ENCODE measurements at regions not wholly inside any gene's neighbourhood (a gene's known extent, or its start where the extent isn't known, plus 50 kb on each side); places are given as distances from the start of the nearest gene placed in this dataset.
"Not testable (repeated sequence)": the region's sequence is repeated elsewhere in the genome, so short reads cannot be mapped to it uniquely, and the experiment has no call there.

DNA sequence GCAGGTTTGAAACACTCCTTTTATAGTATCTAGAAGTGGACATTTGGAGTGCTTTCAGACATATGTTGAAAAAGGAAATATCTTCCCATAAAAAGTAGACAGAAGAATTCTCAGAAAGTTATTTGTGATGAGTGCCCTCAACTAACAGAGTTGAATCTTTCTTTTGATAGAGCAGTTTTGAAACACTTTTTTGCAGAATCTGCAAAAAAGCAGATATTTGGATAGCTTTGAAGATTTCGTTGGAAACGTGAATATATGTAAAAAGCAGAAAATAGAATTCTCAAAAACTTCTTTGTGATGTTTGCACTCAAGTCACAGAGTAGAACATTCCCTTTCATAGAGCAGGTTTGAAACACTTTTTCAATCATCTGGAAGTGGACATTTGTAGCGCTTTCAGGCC, 676.4 kb upstream of the ZNF337 start:
- H3K36me3 ChIP-seq (ENCODE audit: insufficient read depth, low read length); H3K4me2 ChIP-seq (ENCODE audit: low read length); H3K27me3 ChIP-seq (ENCODE audit: control insufficient read depth, insufficient read depth, low read length); H3K4me3 ChIP-seq (ENCODE audit: low read length); H3K9ac ChIP-seq (ENCODE audit: low read depth, low read length); H3K9me3 ChIP-seq (replicated peaks; ENCODE audit: low read length); H3K4me1 ChIP-seq (ENCODE audit: control insufficient read depth, insufficient read depth, low read length): not testable (repeated sequence)

DNA sequence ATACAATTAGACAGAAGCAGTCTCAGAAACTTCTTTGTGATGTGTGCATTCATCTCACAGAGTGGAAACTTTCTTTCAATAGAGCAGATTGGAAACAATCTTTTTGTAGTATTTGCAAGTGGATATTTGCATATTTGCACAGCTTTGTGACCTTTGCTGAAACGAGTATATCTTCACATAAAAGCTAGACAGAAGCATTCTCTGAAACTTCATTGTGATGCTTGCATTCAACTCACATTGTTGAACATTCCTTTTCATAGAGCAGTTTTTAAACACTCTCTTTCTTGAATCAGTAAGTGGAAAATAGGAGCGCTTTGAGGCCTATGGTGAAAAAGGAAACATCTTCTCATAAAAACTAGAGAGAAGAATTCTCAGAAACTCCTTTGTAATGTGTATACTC, 657.9 kb upstream of the ZNF337 start:
- Histone ChIP-seq H3K4me1 (ENCODE audit: control insufficient read depth, insufficient read depth, low read length) (no peaks in the 10 kb centered on the region), H3K9ac (ENCODE audit: low read depth, low read length) (no peak overlapping the region), H3K36me3 (ENCODE audit: insufficient read depth, low read length) (no peaks in the 10 kb centered on the region), H3K4me2 (ENCODE audit: low read length) (no peak overlapping the region), H3K9me3 (replicated peaks; ENCODE audit: low read length) (no peaks in the 10 kb centered on the region), H3K27me3 (ENCODE audit: control insufficient read depth, insufficient read depth, low read length) (no peaks in the 10 kb centered on the region), H3K4me3 (ENCODE audit: low read length) (no peak overlapping the region)

DNA sequence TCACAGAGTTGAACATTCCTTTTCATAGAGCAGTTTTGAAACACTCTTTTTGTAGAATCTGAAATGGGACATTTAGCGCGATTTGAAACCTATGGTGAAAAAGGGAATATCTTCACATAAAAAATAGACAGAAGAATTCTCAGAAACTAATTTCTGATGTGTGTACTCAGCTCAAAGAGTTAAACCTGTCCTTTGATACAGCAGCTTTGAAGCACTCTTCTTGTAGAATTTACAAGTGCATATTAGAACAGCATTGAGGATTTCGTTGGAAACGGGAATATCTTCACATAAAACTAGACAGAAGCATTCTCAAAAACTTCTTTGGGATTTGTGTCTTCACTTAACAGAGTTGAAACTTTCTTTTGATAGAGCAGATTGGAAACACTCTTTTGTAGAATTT, 650.7 kb upstream of the ZNF337 start:
- H3K4me1 ChIP-seq (ENCODE audit: control insufficient read depth, insufficient read depth, low read length) = no peaks in the 10 kb centered on the region

DNA sequence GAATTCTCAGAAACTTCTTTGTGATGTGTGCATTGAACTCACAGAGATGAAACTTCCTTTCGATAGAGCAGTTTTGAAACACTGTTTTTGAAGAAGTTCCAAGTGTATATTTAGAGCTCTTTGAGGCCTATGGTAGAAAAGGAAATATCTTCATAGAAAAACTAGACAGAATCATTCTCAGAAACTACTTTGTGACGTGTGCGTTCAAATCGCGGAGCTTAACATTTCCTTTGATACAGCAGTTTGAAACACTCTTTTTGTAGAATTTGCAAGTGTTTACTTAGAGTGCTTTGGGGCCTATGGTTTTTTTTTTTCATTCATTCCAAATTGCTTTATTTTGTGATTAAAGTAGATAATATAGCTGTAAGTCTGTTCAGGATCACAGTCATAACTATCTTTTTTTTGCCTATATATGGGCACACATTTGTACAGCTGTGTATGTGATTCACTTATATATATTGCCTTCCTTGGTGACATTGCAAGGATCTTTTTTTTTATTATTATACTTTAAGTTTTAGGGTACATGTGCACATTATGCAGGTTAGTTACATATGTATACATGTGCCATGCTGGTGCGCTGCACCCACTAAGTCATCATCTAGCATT, 643.9 kb upstream of the ZNF337 start:
- H3K27me3 ChIP-seq (ENCODE audit: control insufficient read depth, insufficient read depth, low read length); H3K4me1 ChIP-seq (ENCODE audit: control insufficient read depth, insufficient read depth, low read length); H3K9me3 ChIP-seq (replicated peaks; ENCODE audit: low read length); H3K9ac ChIP-seq (ENCODE audit: low read depth, low read length); H3K4me3 ChIP-seq (ENCODE audit: low read length); H3K4me2 ChIP-seq (ENCODE audit: low read length); H3K36me3 ChIP-seq (ENCODE audit: insufficient read depth, low read length): not testable (repeated sequence)

More for the DNA sequence above, 650.7 kb upstream of the ZNF337 start:
- Histone ChIP-seq H3K27me3 (ENCODE audit: control insufficient read depth, insufficient read depth, low read length) (no peaks in the 10 kb centered on the region), H3K4me2 (ENCODE audit: low read length) (no peak overlapping the region), H3K4me3 (ENCODE audit: low read length) (no peak overlapping the region), H3K9ac (ENCODE audit: low read depth, low read length) (no peak overlapping the region), H3K9me3 (replicated peaks; ENCODE audit: low read length) (no peaks in the 10 kb centered on the region), H3K36me3 (ENCODE audit: insufficient read depth, low read length) (no peaks in the 10 kb centered on the region)

DNA sequence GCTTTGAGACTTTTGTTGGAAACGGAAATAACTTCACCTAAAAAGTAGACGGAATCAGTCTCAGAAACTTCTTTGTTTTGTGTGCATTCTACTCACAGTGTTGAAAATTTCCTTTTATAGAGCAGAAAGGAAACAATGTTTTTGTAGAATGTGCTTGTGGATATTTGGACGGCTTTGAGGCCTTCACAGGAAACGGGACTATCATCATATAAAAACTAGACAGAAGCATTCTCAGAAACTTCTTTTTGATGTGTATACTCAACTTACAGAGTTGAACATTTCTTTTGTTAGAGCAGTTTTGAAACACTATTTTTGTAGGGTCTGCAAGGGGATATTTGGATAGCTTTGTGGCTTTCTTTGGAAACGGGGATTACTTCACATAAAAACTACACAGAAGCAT, 627.5 kb upstream of the ZNF337 start:
- Histone ChIP-seq H3K4me1 (ENCODE audit: control insufficient read depth, insufficient read depth, low read length) (no peaks in the 10 kb centered on the region), H3K4me2 (ENCODE audit: low read length) (no peak overlapping the region), H3K36me3 (ENCODE audit: insufficient read depth, low read length) (no peaks in the 10 kb centered on the region), H3K27me3 (ENCODE audit: control insufficient read depth, insufficient read depth, low read length) (no peaks in the 10 kb centered on the region), H3K9me3 (replicated peaks; ENCODE audit: low read length) (no peaks in the 10 kb centered on the region), H3K4me3 (ENCODE audit: low read length) (no peak overlapping the region), H3K9ac (ENCODE audit: low read depth, low read length) (no peak overlapping the region)

DNA sequence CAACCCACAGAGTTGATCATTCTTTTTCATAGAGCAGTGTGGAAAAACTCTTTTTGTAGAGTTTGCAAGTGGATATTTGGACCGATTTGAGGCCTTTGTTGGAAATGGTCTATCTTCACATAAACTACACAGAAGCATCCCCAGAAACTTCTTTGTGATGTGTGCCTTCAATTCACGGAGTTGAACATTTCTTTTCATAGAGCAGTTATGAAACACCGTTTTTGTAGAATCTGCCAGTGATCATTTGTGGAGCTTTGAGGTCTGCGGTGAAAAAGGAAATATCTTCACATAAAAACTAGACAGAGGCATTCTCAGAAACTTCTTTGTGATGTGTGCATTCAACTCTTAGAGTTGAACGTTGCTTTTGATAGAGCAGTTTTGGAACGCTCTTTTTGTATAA, 618.4 kb upstream of the ZNF337 start:
- no peaks in the 10 kb centered on the region for H3K27me3 ChIP-seq (ENCODE audit: control insufficient read depth, insufficient read depth, low read length)
- H3K4me2 ChIP-seq (ENCODE audit: low read length) = no peak overlapping the region
- no peak overlapping the region for H3K9ac ChIP-seq (ENCODE audit: low read depth, low read length)

DNA sequence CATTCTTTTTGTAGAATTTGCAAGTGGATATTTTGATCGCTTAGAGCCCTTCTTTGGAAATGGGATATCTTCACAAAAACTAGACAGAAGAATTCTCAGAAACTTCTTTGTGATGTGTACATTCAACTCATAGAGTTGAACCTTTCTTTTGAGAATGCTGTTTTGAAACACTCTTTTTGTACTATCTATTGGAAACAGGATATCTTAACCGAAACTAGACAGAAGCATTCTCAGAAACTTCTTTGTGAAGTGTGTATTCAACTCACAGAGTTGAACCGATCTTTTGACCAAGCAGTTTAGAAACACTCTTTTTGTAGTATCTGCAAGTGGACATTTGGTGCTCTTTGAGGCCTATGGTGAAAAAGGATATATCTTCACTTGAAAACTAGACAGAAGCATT, 613.1 kb upstream of the ZNF337 start:
- not testable (repeated sequence) for H3K4me1 ChIP-seq (ENCODE audit: control insufficient read depth, insufficient read depth, low read length); H3K27me3 ChIP-seq (ENCODE audit: control insufficient read depth, insufficient read depth, low read length); H3K9ac ChIP-seq (ENCODE audit: low read depth, low read length); H3K36me3 ChIP-seq (ENCODE audit: insufficient read depth, low read length); H3K4me3 ChIP-seq (ENCODE audit: low read length); H3K4me2 ChIP-seq (ENCODE audit: low read length); H3K9me3 ChIP-seq (replicated peaks; ENCODE audit: low read length)

More for the DNA sequence above, 618.4 kb upstream of the ZNF337 start:
- H3K4me3 ChIP-seq (ENCODE audit: low read length) = no peak overlapping the region
- no peaks in the 10 kb centered on the region for H3K9me3 ChIP-seq (replicated peaks; ENCODE audit: low read length)
- H3K4me1 ChIP-seq (ENCODE audit: control insufficient read depth, insufficient read depth, low read length) = no peaks in the 10 kb centered on the region
- H3K36me3 ChIP-seq (ENCODE audit: insufficient read depth, low read length) = no peaks in the 10 kb centered on the region

DNA sequence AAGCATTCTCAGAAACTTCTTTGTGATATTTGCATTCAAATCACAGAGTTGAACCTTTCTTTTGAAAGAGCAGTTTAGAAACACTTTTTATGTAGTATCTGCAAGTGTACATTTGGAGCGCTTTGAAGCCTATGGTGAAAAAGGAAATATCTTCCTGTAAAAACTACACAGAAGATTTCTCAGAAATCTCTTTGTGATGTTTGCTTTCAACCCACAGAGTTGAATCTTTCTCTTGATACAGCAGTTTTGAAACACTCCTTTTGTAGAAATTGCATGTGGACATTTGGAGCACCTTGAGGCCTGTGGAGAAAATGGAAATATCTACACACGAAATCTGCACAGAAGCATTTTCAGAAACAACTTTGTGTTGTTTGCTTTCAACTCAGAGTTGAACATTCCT, 612.3 kb upstream of the ZNF337 start:
- H3K27me3 ChIP-seq (ENCODE audit: control insufficient read depth, insufficient read depth, low read length) = no peaks in the 10 kb centered on the region

DNA sequence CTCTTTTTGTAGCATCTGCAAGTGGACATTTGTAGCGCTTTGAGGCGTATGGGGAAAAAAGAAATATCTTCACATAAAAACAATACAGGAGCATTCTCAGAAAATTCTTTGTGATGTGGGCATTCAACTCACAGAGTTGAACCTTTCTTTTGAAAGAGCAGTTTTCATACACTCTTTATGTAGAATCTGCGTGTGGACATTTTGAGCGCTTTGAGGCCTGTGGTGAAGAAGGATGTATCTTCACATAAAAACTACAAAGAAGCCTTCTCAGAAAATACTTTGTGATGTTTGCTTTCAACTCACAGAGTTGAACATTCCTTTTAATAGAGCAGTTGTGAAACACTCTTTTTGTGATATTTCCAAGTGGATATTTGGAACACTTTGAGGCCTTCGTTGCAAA, 598.4 kb upstream of the ZNF337 start:
- Histone ChIP-seq H3K4me3 (ENCODE audit: low read length) (no peak overlapping the region), H3K9me3 (replicated peaks; ENCODE audit: low read length) (no peaks in the 10 kb centered on the region), H3K4me2 (ENCODE audit: low read length) (no peak overlapping the region), H3K4me1 (ENCODE audit: control insufficient read depth, insufficient read depth, low read length) (no peaks in the 10 kb centered on the region), H3K9ac (ENCODE audit: low read depth, low read length) (no peak overlapping the region), H3K36me3 (ENCODE audit: insufficient read depth, low read length) (no peaks in the 10 kb centered on the region), H3K27me3 (ENCODE audit: control insufficient read depth, insufficient read depth, low read length) (no peaks in the 10 kb centered on the region)

More for the DNA sequence above, 612.3 kb upstream of the ZNF337 start:
- H3K4me1 ChIP-seq (ENCODE audit: control insufficient read depth, insufficient read depth, low read length) = no peaks in the 10 kb centered on the region
- no peaks in the 10 kb centered on the region for H3K36me3 ChIP-seq (ENCODE audit: insufficient read depth, low read length)
- H3K9me3 ChIP-seq (replicated peaks; ENCODE audit: low read length) = no peaks in the 10 kb centered on the region
- H3K4me2 ChIP-seq (ENCODE audit: low read length) = no peak overlapping the region
- H3K9ac ChIP-seq (ENCODE audit: low read depth, low read length) = no peak overlapping the region
- H3K4me3 ChIP-seq (ENCODE audit: low read length) = no peak overlapping the region

DNA sequence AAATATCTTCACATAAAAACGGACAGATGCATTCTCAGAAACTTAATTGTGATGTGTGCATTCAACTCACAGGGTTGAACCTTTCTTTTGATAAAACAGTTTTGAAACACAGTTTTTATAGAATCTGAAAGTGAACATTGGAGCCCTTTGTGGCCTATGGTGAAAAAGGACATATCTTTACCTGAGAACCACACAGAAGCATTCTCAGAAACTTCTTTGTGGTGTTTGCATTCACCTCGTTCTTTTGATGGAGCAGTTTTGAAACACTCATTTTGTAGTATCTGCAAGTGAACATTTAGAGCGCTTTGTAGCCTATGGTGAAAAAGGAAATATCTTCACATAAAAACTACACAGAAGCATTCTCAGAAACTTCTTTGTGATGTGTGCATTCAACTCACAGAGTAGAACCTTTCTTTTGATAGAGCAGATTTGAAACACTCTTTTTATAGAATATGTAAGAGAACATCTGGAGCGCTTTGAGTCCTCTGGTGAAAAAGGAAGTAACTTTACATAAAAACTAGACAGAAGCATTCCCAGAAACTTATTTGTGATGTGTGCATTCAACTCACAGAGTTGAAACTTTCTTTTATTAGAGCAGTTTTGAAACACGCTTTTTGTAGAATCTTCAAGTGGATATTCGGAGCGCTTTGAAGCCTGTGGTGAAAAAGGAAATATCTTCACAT, 591.9 kb upstream of the ZNF337 start:
- H3K9ac ChIP-seq (ENCODE audit: low read depth, low read length); H3K4me1 ChIP-seq (ENCODE audit: control insufficient read depth, insufficient read depth, low read length); H3K4me2 ChIP-seq (ENCODE audit: low read length); H3K27me3 ChIP-seq (ENCODE audit: control insufficient read depth, insufficient read depth, low read length); H3K4me3 ChIP-seq (ENCODE audit: low read length); H3K9me3 ChIP-seq (replicated peaks; ENCODE audit: low read length); H3K36me3 ChIP-seq (ENCODE audit: insufficient read depth, low read length): not testable (repeated sequence)

DNA sequence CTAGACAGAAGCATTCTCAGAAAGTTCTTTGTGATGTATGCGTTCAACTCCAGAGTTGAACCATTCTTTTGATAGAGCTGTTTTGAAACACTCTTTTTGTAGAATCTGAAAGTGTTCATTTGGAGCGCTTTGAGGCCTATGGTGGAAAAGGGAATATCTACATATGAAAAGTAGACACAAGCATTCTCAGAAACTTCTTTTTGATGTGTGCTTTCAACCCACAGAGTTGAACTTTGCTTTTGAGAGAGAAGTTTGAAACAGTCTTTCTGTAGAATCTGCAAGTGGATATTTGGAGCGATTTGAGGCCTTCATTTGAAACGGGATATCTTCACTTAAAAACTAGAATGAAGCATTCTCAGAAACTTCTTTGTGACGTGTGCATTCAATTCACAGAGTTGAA, 582.6 kb upstream of the ZNF337 start:
- Histone ChIP-seq H3K4me2 (ENCODE audit: low read length) (no peak overlapping the region), H3K4me3 (ENCODE audit: low read length) (no peak overlapping the region), H3K27me3 (ENCODE audit: control insufficient read depth, insufficient read depth, low read length) (no peaks in the 10 kb centered on the region), H3K4me1 (ENCODE audit: control insufficient read depth, insufficient read depth, low read length) (no peaks in the 10 kb centered on the region), H3K9me3 (replicated peaks; ENCODE audit: low read length) (no peaks in the 10 kb centered on the region), H3K9ac (ENCODE audit: low read depth, low read length) (no peak overlapping the region), H3K36me3 (ENCODE audit: insufficient read depth, low read length) (no peaks in the 10 kb centered on the region)

DNA sequence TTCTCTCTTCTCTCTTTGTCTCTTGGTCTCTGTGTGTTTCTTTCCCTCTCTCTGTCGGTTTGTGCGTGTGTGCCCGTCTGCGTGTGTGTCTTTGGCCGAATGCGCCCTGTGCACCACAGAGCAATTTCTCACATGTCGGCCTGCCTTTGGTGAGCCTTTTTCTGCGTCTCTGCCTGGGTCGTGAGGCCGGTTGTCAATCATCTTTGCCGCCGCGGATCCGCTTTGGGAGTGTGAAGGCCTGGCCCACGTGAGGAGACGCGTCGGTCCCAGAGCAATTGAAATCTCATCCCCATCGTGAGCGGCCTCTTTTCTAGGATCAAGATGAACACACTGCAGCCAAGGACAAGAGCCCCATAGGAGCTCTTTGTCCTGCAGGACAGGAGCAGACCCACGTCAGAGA, 580.7 kb upstream of the ZNF337 start:
- Histone ChIP-seq H3K9me3 (replicated peaks; ENCODE audit: low read length) (no peaks in the 10 kb centered on the region), H3K4me3 (ENCODE audit: low read length) (no peak overlapping the region), H3K36me3 (ENCODE audit: insufficient read depth, low read length) (no peaks in the 10 kb centered on the region), H3K27me3 (ENCODE audit: control insufficient read depth, insufficient read depth, low read length) (no peaks in the 10 kb centered on the region), H3K4me1 (ENCODE audit: control insufficient read depth, insufficient read depth, low read length) (no peaks in the 10 kb centered on the region), H3K4me2 (ENCODE audit: low read length) (no peak overlapping the region), H3K9ac (ENCODE audit: low read depth, low read length) (no peak overlapping the region)

Measured in skeletal muscle satellite cell (primary cell).